ENCODE measurements at regions not wholly inside any gene's neighbourhood (a gene's known extent, or its start where the extent isn't known, plus 50 kb on each side); places are given as distances from the start of the nearest gene placed in this dataset.

- no peak for DNase-seq (ENCODE audit: low read depth)
Measured at GRCh38 chr6:40194447-40195170, 260.3 kb upstream of the MOCS1 start.

GRCh38 chr6:40192516-40192915 lies 258.3 kb upstream of the MOCS1 start:
- no peak for DNase-seq (ENCODE audit: low read depth)

GRCh38 chr6:40188931-40189330 lies 254.7 kb upstream of the MOCS1 start:
- no peak for DNase-seq (ENCODE audit: low read depth)

GRCh38 chr6:40187535-40188144 lies 253.4 kb upstream of the MOCS1 start:
- no peak for DNase-seq (ENCODE audit: low read depth)

- no peak for DNase-seq (ENCODE audit: low read depth)
Measured at GRCh38 chr6:40185486-40185885, 251.2 kb upstream of the MOCS1 start.

GRCh38 chr6:40183902-40184301 lies 249.6 kb upstream of the MOCS1 start:
- no peak for DNase-seq (ENCODE audit: low read depth)

GRCh38 chr6:40181367-40181766 lies 247.1 kb upstream of the MOCS1 start:
- no peak for DNase-seq (ENCODE audit: low read depth)

- DNase-seq (ENCODE audit: low read depth): no peak
Measured at GRCh38 chr6:40180271-40180670, 246.0 kb upstream of the MOCS1 start.

GRCh38 chr6:40179496-40179895 lies 245.2 kb upstream of the MOCS1 start:
- no peak for DNase-seq (ENCODE audit: low read depth)

GRCh38 chr6:40177598-40177997 lies 243.3 kb upstream of the MOCS1 start:
- no peak for DNase-seq (ENCODE audit: low read depth)

GRCh38 chr6:40176152-40176551 lies 241.9 kb upstream of the MOCS1 start:
- no peak for DNase-seq (ENCODE audit: low read depth)

GRCh38 chr6:40172272-40172671 lies 238.0 kb upstream of the MOCS1 start:
- DNase-seq (ENCODE audit: low read depth): no peak

GRCh38 chr6:40171343-40171742 lies 237.1 kb upstream of the MOCS1 start:
- no peak for DNase-seq (ENCODE audit: low read depth)

- no peak for DNase-seq (ENCODE audit: low read depth)
Measured at GRCh38 chr6:40170856-40171255, 236.6 kb upstream of the MOCS1 start.

- DNase-seq (ENCODE audit: low read depth): no peak
Measured at GRCh38 chr6:40169878-40170277, 235.6 kb upstream of the MOCS1 start.

GRCh38 chr6:40166963-40167362 lies 232.7 kb upstream of the MOCS1 start:
- no peak for DNase-seq (ENCODE audit: low read depth)

GRCh38 chr6:40165036-40165709 lies 230.9 kb upstream of the MOCS1 start:
- DNase-seq (ENCODE audit: low read depth): no peak

GRCh38 chr6:40164345-40164755 lies 230.1 kb upstream of the MOCS1 start:
- DNase-seq (ENCODE audit: low read depth): no peak

GRCh38 chr6:40163924-40164323 lies 229.7 kb upstream of the MOCS1 start:
- no peak for DNase-seq (ENCODE audit: low read depth)

- no peak for DNase-seq (ENCODE audit: low read depth)
Measured at GRCh38 chr6:40162074-40162473, 227.8 kb upstream of the MOCS1 start.

- no peak for DNase-seq (ENCODE audit: low read depth)
Measured at GRCh38 chr6:40160826-40161225, 226.6 kb upstream of the MOCS1 start.

- no peak for DNase-seq (ENCODE audit: low read depth)
Measured at GRCh38 chr6:40159865-40160264, 225.6 kb upstream of the MOCS1 start.

- no peak for DNase-seq (ENCODE audit: low read depth)
Measured at GRCh38 chr6:40152701-40153436, 218.6 kb upstream of the MOCS1 start.

Data from fibroblast of the conjunctiva (primary cell).